NCI-H187 treated with DMSO at 0.1 percent for 48 hours (cell line): ENCODE measurements at regions not wholly inside any gene's neighbourhood (a gene's known extent, or its start where the extent isn't known, plus 50 kb on each side); places are given as distances from the start of the nearest gene placed in this dataset.

Source experiments
- DNase-seq: peaks from one replicate; lab custom pipeline; 2025; lab: John Stamatoyannopoulos, UW

DNA sequence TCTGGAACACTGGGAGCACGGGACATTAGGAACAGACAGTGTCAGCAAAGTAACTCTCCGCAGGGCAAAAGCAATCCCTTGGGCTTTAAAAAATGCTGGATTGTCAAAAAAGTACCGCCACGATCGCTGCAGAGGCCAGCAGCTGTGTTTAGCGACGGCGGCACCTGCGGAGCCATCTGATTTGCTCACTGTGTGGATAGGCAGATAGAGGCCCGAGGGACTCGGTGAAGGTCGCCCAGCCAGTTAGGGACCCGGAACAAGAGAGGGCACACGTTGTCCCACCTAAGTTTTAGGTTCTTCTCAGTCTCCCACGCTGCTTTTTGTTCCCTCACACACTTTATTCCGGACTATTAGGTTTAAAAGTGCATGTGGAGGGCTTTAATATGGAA lies 238.3 kb downstream of the TEX29 start:
- no peak for DNase-seq

DNA sequence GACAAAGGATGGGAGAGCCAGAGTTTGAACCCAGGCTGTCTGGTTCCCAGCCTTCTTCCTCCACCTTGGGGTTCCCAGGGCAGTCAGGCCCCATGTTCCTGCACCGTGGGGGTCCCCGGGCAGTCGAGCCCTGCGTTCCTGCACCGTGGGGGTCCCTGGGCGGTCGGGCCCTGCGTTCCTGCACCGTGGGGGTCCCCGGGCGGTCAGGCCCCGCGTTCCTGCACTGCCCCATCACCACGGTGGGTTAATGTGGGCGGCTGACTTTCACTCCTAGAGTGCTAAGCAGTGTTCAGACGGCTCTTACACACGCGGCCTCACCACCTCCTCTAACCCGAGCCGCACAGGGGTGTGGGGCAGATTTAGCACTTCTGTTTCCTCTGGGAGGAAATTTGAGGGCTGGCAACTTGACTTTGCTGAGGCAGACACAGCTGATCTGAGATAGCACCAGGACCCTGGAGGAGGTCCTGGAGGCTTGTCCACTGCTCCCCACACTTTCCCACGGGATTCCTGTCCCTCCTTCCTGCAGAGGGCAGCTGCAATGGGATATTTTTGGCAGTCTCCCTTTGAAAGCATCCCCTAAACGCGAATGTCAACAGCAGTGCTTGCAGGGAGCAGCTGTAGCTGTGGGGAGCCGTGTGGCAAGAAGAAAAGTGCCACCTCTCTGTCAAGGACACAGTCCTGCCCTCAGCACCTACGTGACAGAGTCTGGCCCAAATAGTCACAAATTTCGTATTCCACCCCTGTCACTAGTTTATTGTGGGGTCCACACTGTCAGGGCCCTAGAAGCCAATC lies 239.4 kb downstream of the TEX29 start:
- DNase-seq, result no peak

DNA sequence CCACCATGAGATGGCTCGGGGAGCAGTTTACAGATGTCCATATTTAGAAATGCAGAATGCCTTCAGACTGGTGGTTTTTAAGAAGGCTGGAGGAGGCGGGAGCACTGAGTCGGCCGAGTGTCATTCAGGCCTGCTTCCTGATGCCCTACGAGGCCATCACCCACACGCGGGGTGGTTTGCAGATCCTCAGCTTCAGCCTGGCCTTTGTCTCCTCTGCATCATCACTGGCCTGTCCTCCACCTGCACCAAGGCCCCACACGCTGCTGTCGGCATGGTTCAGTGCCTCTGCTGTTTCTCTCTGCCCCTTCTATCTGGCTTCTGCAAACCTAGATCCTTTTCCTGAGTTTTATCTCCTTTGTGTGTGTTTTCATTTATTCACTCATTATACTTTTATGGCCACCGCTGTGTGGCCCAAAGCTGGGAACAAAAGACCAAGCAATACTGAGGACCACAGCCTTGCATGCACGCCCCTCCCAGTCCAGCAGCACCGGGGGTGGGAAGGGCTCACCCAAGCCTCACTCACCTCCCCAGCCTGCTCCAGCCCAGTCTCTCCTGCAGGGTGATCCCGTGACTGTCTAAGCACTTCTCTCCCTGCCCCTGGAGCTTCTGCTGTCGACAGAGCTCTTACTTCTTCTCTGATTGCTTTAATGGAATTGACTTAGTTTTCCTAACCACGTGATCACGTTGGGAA lies 240.8 kb downstream of the TEX29 start:
- no peak for DNase-seq

DNA sequence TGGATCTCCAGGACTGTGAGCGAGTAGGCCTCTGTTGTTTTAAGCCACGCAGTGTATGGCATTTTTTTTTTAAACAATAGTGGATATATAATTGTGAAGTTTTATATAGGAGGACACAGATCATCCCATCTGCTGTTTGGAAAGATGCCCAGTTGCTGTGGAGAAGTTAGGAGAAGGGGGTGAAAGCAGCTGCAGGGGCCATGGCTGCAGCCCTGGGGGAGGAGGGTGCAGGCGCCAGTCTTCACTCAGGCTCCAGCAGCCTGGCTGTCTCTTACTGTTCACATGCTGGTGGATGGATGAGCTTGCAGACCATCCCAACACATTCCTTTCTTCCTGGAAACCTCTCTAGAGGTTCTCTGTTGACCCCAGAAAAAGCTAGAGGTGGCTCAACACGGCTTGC lies 242.3 kb downstream of the TEX29 start:
- DNase-seq, result no peak

DNA sequence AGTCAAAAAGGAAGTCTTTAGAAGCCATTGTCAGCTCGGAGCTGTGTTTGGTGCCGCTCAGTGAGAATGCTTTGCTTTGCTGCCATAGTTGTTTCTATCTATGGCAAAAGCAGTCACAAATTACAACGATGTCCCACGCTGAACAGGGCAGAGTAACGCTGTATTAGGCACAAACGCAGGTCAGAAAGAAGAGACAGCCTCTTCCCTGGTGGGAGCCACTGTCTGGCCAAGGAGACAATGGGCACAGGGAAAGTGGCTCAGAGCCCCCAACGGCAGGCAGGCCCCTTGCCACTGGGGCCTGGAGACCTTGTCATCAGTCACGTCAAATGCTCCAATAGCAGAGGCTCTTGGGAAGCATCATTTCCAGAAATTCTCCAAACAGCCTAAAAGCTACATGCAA lies 244.2 kb downstream of the TEX29 start:
- no peak for DNase-seq

DNA sequence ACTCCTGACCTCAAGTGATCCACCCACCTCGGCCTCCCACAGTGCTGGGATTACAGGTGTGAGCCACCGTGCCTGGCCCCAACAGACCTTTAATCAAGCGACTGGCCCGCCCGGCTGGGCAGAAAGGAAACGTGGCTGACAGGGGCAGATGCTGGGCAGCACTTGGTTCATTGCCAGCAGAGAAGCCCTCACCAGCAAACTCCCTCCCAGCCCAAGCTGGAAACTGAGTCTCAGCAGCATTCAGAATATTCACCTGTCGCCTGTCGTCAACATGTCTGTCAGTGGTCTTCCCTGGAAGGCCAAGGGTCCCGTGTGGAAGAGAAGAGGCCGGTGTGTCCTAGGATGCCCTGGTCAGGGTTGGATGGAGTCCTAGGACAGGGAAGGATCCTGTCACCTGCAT lies 245.0 kb downstream of the TEX29 start:
- no peak for DNase-seq

DNA sequence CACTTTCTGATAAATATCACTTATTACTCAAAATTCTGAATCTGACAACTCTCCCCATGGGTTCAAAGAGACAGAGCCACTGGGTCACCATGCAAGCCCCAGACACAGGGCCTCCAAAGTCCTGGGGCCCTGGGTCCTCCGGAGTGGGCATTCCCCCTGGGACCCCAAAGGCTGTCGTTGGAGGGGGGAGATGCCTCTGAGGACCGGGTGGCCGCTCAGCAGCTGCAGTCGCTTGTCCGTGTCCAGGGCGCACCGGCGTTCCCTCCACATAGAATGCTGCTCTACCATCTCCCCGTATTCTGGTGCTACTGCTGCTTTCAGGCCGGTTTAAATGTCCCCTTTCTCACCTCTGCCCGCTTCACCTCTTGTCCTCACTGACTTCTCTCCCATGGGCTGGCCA lies 246.1 kb downstream of the TEX29 start:
- DNase-seq, result no peak

DNA sequence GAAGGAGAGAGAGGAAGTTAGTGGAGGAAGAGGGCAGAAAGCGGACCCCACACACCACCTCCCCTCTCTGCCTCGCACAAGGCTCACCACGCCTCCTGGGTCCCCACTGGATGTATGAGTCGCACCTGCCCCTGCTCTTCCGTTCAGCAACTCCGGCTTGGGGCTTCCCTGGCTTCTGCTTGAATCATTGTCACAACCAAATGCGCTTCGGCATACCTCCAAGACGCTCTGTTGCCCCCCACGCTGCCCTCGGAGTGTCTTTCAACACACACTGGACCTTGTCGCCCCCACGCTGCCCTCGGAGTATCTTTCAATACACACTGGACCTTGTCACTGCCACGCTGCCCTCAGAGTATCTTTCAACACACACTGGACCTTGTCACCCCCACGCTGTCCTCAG lies 247.2 kb downstream of the TEX29 start:
- DNase-seq, result no peak

DNA sequence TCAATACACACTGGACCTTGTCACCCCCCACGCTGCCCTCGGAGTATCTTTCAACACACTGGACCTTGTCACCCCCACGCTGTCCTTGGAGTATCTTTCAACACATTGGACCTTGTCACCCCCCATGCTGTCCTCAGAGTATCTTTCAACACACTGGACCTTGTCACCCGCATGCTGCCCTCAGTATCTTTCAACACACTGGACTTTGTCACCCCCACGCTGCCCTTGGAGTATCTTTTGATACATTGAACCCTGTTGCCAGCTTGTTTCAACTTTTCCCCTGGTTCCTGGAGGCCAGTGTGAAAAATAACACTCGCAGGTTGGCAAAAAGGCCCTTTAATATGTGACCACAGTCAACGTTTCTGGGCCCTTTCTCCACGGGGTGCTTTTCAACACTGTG lies 247.8 kb downstream of the TEX29 start:
- DNase-seq, result no peak

DNA sequence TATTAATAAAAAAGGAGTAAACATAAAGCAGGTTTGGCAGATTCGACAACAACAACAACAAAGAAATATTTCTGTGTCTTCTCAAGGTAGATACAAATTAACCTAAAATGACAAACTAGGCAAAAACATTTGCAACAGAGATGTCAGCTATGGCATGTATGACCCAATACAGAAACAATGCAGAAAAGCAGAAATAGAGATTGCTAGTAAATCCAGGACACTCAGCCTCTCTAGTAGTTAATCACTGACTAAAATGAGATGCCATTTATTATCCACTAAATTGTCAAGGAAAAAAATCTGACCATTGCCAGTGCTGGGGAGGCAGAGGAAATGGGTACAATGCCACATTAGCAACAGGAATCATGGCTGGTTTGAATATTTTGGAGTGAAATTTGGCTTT lies 250.5 kb downstream of the TEX29 start:
- no peak for DNase-seq

DNA sequence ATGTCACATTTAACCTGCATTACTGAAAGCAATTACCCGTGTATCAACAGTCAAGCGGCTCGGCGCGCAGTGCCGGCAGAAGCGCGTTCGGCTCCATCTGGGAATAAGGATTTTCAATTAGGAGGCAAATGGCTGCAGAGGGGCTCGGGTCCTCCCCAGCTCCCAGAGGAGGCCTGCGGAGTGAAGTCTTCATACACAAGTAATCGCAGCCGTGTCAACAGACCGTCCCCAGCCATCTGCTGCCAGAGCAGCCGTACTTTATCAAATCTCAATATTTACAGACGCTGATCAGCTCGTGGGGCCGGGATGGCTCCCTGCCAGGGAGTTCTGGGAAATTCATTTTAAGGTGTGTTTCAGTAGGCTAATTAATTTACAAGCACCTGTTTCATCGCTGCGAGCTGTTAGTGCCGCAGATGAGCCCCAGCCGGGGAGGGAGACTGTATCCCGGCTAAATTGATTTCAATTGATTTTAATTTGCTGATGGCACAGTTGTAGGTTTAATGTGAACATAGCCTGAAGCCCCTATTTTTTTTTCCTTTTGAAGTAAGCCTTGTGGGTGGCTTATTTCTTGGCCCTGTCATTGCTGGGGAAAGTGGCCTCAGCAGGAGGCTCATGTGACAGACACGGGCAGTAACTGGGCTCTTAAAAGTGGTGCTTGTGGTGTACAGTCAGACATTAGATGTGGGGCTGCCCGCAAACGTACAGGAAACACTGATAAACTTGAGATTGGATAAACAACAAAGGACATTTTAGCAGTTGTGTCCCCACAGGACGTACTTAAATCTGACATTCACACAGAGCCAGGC lies 252.7 kb downstream of the TEX29 start:
- DNase-seq, result peak; percentile 56

DNA sequence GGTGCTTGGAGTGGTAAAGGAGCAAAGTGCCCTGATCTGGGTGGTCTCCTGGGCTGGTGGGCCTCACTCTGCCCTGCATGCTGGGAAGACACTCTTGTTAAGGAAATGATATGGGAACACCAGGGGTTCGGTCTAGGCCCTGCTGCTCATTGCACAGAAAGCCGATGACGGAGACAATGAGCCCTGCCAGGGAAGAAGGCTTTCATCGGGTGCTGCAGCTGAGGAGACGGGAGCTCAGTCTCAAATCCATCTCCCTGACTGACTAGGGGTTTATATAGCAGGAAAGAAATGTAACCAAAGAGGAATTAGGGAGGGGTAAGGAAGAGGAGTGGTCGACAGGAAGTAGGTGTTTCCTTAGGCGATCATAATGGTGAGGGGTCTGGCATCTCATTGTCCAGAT lies 253.4 kb downstream of the TEX29 start:
- DNase-seq, result no peak

DNA sequence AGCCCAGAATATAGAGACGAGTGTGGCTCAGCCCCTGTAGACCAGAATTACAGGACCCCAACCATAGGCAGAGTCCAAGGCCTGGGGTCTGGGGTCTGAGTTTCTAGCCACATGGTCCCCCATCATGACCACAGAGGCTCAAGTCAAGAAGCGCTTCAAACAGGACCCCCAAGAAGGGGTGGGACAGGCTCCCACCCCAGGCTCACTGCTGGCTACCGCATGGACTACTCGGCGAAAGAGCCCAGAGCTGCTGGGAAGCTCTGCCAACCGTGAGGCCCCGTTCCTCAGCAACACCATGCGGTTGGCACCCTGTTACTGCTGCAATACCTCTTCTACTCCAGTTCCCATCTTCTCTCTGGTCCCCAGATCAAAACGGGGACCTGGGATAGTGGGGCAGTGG lies 254.8 kb downstream of the TEX29 start:
- DNase-seq, result no peak

DNA sequence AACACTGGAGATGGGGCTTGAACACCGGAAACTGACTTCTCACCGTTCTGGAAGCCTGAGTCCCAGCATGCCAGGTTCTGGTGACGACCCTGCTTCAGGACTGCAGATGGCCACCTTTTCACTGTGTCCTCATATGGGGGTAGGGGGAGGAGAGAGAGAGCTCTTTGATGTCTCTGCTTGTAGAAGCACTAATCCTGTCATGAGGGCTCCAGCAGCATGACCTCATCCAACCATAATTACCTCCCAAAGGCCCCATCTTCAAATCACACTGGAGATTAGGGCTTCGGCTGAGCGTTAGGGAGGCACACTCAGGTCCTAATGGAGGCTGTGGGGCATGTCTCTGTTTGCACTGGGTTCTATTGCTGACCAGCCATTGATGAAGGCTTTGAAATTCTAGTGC lies 255.3 kb downstream of the TEX29 start:
- DNase-seq, result no peak

DNA sequence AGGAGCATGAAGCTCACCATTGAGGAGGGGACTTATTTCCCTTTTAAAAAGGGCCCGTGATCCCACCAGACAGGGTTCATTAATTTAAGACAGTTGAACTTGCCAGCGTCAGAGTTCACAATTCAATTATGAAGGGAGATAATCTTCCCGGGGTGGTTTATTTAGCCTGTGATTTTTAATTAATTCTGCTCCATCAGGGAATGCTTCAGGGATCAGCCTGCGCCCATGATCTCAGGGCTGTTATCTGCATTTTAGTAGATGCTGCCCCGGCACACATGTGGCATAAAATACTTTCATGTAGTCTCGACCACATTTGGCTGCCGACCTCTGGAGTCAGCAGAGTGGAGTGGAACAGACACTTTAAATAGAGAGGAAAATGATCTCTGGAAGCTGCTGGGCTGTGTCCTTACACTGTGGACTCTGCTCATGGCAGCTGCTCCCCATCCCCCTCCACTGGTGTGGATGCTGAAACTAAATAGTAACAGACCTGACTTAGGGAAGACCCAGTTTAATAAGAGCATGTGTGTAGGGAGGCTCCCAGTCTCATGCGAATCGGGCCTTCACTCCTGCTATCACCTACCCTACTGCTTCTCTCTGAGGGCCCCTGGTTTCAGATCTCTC lies 256.9 kb downstream of the TEX29 start:
- no peak for DNase-seq

DNA sequence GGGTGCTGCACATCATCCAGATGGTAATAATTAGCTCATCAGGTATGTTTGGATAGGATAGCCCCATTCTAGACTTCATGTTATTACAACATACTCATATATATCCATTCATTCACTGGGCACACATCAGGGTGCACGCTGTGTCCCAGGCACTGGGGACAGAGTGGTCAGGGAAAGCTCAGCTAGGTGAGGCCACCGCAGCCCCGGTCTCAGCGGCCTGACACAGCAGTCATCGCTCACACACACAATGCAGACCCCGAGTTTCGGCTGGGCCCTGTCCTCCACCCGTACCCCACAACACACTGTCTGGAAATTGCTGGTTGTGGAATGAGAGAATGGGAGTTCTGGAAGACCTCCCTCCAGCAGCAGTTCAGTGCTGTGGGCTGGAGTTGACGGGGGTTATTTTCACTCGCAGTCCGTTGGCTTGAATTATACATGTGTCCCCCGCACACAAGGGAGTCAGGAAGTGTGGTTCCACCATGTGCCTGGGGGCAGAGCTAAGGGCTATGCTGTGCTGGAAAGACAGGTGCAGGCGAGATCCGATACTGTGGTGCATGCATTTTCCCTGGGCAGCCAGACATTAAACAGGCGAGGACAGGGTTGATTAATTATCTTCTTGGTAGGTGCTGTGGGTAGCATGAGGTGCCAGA lies 257.6 kb downstream of the TEX29 start:
- DNase-seq, result no peak

DNA sequence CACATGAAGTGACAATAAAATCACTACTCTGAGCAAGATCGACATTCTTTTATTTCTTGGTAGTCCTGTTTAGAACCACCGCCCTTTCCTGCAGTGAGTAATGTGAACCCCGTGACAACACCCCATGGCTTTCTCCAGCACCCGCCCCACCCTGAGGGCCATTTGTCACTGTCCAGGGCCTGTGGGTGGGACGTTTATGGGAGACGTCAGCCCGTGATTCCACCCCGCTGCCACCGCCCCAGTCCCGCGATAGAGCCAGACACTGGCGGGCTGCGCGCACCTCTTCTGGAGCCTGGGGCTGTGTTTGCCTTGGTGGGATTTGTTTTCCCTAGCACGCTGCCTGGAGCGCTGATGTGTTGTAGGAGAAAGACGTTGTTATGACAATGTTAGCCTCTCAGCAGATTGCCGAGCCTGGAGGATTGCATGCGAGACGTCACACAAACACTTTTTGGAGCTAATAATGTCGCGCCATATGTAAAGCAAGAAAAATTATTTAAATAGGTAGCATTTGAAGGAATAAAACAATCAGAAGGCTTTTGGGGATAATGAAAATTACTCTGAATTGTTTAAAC lies 263.7 kb downstream of the TEX29 start:
- no peak for DNase-seq

DNA sequence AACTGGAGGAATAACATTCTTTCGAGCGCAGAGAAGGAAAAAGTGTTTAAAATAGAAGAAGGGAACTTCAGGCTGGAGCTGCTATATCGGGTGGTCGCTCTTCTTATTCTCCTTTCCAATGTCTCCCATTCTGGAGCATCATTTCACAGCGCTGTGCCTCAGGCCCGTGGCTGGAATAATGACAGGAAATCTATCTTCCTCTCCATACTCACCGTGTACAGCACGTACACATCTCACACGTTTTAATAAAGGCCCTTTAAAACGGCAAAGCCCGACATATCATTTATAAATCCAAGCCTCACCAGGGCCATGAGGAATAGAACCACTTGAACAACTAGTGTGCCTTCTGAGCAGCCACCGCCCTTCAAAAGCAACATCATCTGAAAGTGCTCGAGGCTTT lies 264.4 kb downstream of the TEX29 start:
- no peak for DNase-seq

DNA sequence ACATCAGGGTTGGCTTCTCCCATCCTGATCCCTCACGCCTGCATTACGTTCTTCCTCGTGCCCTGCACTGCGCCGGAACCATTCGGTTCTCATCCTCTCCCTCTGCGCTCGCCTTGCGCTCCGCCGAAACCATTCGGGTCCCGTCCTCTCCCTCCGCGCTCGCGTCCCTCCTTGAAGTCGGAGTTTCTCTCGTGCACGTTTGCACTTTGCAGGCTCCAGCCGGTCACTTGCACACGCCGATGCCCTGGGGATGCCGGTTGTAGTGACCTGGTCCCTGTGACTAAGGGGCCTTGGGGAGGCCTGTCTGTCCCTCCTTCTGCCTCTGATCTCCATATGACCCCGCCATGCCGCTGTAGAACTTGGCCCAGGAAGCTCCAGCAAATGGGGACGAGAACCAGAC lies 265.8 kb downstream of the TEX29 start:
- DNase-seq, result no peak

DNA sequence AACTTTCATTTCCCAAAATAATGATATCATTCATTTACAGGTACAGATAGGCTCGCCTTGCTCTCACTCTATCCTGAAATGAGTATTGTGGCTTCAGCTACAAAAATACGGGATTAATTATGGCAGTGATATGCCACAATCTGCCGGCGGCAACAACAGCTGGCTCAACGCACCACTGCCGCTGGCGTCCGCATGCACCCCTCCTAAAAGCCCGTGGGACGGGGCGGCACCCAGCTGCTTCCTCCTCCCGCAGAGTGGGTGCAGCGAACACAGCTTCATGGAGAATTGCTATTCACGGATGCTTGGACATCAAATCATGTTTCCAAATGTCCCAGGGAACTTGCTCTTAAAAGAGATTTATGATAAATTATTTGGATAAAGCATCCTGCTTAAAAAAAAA lies 266.8 kb downstream of the TEX29 start:
- DNase-seq, result no peak

DNA sequence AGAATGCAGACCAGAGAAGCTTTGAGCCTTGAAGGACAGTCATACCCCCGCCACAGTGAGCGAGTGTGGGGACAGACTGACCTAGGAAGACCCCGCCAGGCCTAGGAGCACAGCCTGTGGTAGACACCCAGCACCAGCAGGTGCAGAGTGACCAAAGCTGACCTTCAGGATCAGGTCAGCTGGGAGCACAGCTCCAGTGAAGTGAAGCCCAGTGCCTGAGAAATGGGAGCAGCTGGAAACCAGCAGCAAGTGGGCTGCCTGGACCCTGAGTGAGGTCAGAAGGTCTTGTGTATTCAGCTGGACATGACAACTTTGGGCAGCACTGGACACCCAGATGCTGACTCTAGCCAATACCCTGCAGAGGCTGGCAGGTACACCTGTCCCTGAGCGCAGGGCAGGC lies 268.9 kb downstream of the TEX29 start:
- DNase-seq, result no peak

DNA sequence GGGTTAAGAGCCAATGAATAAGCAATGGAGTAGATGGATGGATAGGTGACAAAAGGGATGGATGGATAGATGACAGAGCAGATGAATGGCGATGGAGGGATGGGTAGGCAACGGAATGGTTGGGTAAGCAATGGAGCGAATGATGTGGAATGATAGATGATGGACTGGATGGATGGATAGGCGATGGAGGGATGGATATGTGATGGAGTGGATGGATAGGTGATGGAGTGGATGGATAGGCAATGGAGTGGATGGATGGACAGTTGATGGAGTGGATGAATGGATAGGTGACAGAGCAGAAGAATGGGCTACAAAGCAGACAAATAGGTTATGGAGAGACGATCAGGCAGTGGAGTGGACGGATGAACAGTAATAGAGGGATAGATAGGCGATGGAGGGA lies 269.6 kb downstream of the TEX29 start:
- no peak for DNase-seq
